ENCODE measurements at regions not wholly inside any gene's neighbourhood (a gene's known extent, or its start where the extent isn't known, plus 50 kb on each side); places are given as distances from the start of the nearest gene placed in this dataset.

DNA sequence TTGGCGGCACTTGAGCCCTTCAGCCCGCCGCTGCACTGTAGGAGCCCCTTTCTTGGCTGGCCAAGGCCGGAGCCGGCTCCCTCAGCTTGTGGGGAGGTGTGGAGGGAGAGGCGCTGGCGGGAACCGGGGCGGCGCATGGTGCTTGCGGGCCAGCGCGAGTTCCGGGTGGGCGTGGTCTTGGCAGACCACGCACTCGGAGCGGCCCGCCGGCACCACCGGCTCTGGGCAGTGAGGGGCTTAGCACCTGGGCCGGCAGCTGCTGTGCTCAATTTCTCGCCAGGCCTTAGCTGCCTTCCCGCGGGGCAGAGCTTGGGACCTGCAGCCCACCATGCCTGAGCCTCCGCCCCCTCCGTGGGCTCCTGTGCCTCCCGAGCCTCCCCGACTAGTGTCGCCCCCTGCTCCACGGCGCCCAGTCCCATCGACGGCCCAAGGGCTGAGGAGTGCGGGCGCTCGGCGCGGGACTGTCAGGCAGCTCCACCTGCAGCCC lies 673.7 kb upstream of the BRINP3 start:
- Histone ChIP-seq H3K4me3 (no peak overlapping the region), H3K9me3 (ENCODE audit: low read depth) (no peaks in the 10 kb centered on the region), H3K4me2 (no peak overlapping the region), H3K79me2 (no peaks in the 10 kb centered on the region), H3K27me3 (no peaks in the 10 kb centered on the region), H3K36me3 (replicated peaks; ENCODE audit: insufficient read depth, low read depth) (no peaks in the 10 kb centered on the region), H3K27ac (no peak overlapping the region), H3K4me1 (ENCODE audit: insufficient read depth) (no peaks in the 10 kb centered on the region), H3K9me2 (replicated peaks; ENCODE audit: insufficient read depth) (no peaks in the 10 kb centered on the region), H4K20me1 (ENCODE audit: insufficient read depth, poor library complexity, severe bottlenecking) (no peaks in the 10 kb centered on the region), H2AFZ (no peak overlapping the region)
- TF ChIP-seq EZH2 (IDR thresholded peaks at IDR 0.05; ENCODE audit: borderline replicate concordance) = no peak
- no peak for TF ChIP-seq EZH2phosphoT487 (IDR thresholded peaks at IDR 0.05; ENCODE audit: low read depth, severe bottlenecking, unreplicated experiment)
- TF ChIP-seq CTCF (IDR thresholded peaks at IDR 0.05; ENCODE audit: poor library complexity) = no peak
- DNase-seq (ENCODE audit: low spot score) = no peak
- WGBS (ENCODE audit: low lambda C conversion rate, missing lambda C conversion rate) = 98% methylated on average over 34 of the region's 39 CpGs

DNA sequence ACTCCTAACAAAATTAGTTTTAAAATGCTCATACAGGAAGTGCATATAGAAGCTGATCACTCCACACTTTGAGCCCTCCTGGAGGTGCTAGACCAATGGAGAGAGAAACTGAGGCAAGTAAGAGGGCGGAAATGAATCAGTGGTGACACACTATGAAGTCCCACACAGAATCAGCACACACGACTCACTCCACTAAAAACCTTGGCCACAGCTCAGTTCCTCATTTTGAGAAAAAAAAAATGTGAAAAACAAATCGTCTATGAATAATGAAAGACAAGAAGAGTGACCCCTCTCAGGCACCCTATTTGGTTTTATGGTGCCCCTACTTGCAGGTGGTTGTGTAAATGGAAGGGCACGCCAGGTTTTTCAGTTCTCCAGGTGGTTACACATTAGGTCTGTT lies 675.1 kb upstream of the BRINP3 start:
- WGBS (ENCODE audit: low lambda C conversion rate, missing lambda C conversion rate) = 86% methylated on average over 4 of the region's 4 CpGs

DNA sequence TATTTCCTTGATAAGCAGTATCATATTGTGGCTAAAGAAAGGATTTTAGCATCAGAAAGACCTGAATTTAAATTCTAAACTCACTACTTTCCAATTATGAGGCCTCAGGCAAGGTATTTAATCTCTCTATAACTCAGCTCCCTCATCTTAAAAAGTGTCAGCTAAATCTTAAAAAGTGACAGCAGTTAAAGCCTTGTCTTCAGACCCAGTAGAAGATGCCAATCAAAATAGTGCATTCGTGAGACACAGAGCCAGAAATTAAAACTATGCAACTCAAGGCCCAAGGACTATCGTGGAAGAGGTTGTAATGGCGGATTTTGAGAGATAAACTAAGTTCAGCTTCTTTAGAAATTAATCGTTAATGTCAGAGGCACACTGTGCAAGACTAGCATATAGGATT lies 677.5 kb upstream of the BRINP3 start:
- no peak for DNase-seq (ENCODE audit: low spot score)
- Histone ChIP-seq H3K27ac (no peak overlapping the region), H4K20me1 (ENCODE audit: insufficient read depth, poor library complexity, severe bottlenecking) (no peaks in the 10 kb centered on the region), H3K4me1 (ENCODE audit: insufficient read depth) (no peaks in the 10 kb centered on the region), H3K27me3 (no peaks in the 10 kb centered on the region), H3K9me3 (ENCODE audit: low read depth) (no peaks in the 10 kb centered on the region), H3K4me3 (no peak overlapping the region), H3K79me2 (no peaks in the 10 kb centered on the region), H3K4me2 (no peak overlapping the region), H3K9me2 (replicated peaks; ENCODE audit: insufficient read depth) (no peaks in the 10 kb centered on the region), H3K36me3 (replicated peaks; ENCODE audit: insufficient read depth, low read depth) (no peaks in the 10 kb centered on the region), H2AFZ (no peak overlapping the region)
- TF ChIP-seq CTCF (IDR thresholded peaks at IDR 0.05; ENCODE audit: poor library complexity) = no peak
- no peak for TF ChIP-seq EZH2 (IDR thresholded peaks at IDR 0.05; ENCODE audit: borderline replicate concordance)
- no peak for TF ChIP-seq EZH2phosphoT487 (IDR thresholded peaks at IDR 0.05; ENCODE audit: low read depth, severe bottlenecking, unreplicated experiment)
- WGBS (ENCODE audit: low lambda C conversion rate, missing lambda C conversion rate) = 76% methylated on average over 4 of the region's 4 CpGs

More for the DNA sequence above, 675.1 kb upstream of the BRINP3 start:
- Histone ChIP-seq H3K36me3 (replicated peaks; ENCODE audit: insufficient read depth, low read depth) (no peaks in the 10 kb centered on the region), H3K79me2 (no peaks in the 10 kb centered on the region), H3K9me3 (ENCODE audit: low read depth) (no peaks in the 10 kb centered on the region), H3K4me3 (no peak overlapping the region), H4K20me1 (ENCODE audit: insufficient read depth, poor library complexity, severe bottlenecking) (no peaks in the 10 kb centered on the region), H3K9me2 (replicated peaks; ENCODE audit: insufficient read depth) (no peaks in the 10 kb centered on the region), H3K4me1 (ENCODE audit: insufficient read depth) (no peaks in the 10 kb centered on the region), H3K27me3 (no peaks in the 10 kb centered on the region), H2AFZ (no peak overlapping the region), H3K4me2 (no peak overlapping the region), H3K27ac (no peak overlapping the region)
- TF ChIP-seq CTCF (IDR thresholded peaks at IDR 0.05; ENCODE audit: poor library complexity) (no peak), EZH2phosphoT487 (IDR thresholded peaks at IDR 0.05; ENCODE audit: low read depth, severe bottlenecking, unreplicated experiment) (no peak), EZH2 (IDR thresholded peaks at IDR 0.05; ENCODE audit: borderline replicate concordance) (no peak)
- no peak for DNase-seq (ENCODE audit: low spot score)

- Histone ChIP-seq H3K79me2 (no peaks in the 10 kb centered on the region), H3K4me1 (ENCODE audit: insufficient read depth) (no peaks in the 10 kb centered on the region), H4K20me1 (ENCODE audit: insufficient read depth, poor library complexity, severe bottlenecking) (no peaks in the 10 kb centered on the region), H3K9me3 (ENCODE audit: low read depth) (no peaks in the 10 kb centered on the region), H3K9me2 (replicated peaks; ENCODE audit: insufficient read depth) (no peaks in the 10 kb centered on the region), H3K27ac (no peak overlapping the region), H3K27me3 (no peaks in the 10 kb centered on the region), H3K36me3 (replicated peaks; ENCODE audit: insufficient read depth, low read depth) (no peaks in the 10 kb centered on the region), H3K4me3 (no peak overlapping the region), H2AFZ (no peak overlapping the region), H3K4me2 (no peak overlapping the region)
- no peak for TF ChIP-seq EZH2phosphoT487 (IDR thresholded peaks at IDR 0.05; ENCODE audit: low read depth, severe bottlenecking, unreplicated experiment)
- TF ChIP-seq CTCF (IDR thresholded peaks at IDR 0.05; ENCODE audit: poor library complexity) = no peak
- TF ChIP-seq EZH2 (IDR thresholded peaks at IDR 0.05; ENCODE audit: borderline replicate concordance) = no peak
- no peak for DNase-seq (ENCODE audit: low spot score)
- WGBS (ENCODE audit: low lambda C conversion rate, missing lambda C conversion rate) = over 99% methylated on average over 5 of the region's 5 CpGs
These were observed 683.2 kb upstream of the BRINP3 start for GRCh38 chr1:191160837-191161236.
